H1 (cell line): ENCODE measurements at regions not wholly inside any gene's neighbourhood (a gene's known extent, or its start where the extent isn't known, plus 50 kb on each side); places are given as distances from the start of the nearest gene placed in this dataset.

ENCODE experiments used
- CTCF ChIA-PET: fragments of 300-600 bp; sonication (Branson Sonifier 250); formaldehyde crosslinking; loops from one replicate; lab custom pipeline; 2021; ENCODE audit not compliant: partially characterized antibody; lab: Charles Lee
- POLR2A ChIA-PET: fragments of 300-600 bp; sonication (Branson Sonifier 250); formaldehyde crosslinking; loops from one replicate; lab custom pipeline; 2021; ENCODE audit warnings: inconsistent platforms; ENCODE audit not compliant: partially characterized antibody; lab: Charles Lee
- DNase-seq, 2 experiments: peaks; one replicate each; pipeline versions ENCODE4 v3.0.0 to v3.0.0-alpha.2; 2010 to 2022; ENCODE audit warnings: low spot score in 2 of 2, low read depth in 1 of 2, mixed read lengths in 1 of 2
- FAIRE-seq: peaks from 2 replicates; lab custom pipeline; 2011; peaks lifted over from hg19 to GRCh38; lab: Jason Lieb, UNC
- H2AFZ ChIP-seq: 2 replicates; pipeline ENCODE4 v1.8.1; 2012; ENCODE audit warnings: low read length, inconsistent platforms
- H2AK5ac ChIP-seq: 2 replicates; pipeline ENCODE4 v1.6.1; 2013; ENCODE audit warnings: low read depth, low read length
- H2BK120ac ChIP-seq: replicated peaks from 2 replicates; pipeline ENCODE3; 2013; ENCODE audit warnings: low read depth, low read length, inconsistent platforms
- H2BK12ac ChIP-seq: 2 replicates; pipeline ENCODE4 v1.6.1; 2013; ENCODE audit warnings: low read depth, low read length
- H2BK15ac ChIP-seq: 2 replicates; pipeline ENCODE4 v1.6.1; 2013; ENCODE audit warnings: low read length
- H2BK20ac ChIP-seq: 2 replicates; pipeline ENCODE4 v1.6.1; 2013; ENCODE audit warnings: low read length
- H2BK5ac ChIP-seq: 2 replicates; pipeline ENCODE4 v1.6.1; 2013; ENCODE audit warnings: low read depth, low read length
- H3K14ac ChIP-seq: 2 replicates; pipeline ENCODE4 v1.6.1; 2013; ENCODE audit warnings: inconsistent platforms; ENCODE audit not compliant: insufficient read length
- H3K18ac ChIP-seq: 2 replicates; pipeline ENCODE4 v1.6.1; 2013; ENCODE audit warnings: low read length; ENCODE audit errors: extremely low read depth
- H3K23ac ChIP-seq: 2 replicates; pipeline ENCODE4 v1.6.1; 2013; ENCODE audit warnings: inconsistent platforms; ENCODE audit not compliant: insufficient read length
- H3K23me2 ChIP-seq: 2 replicates; pipeline ENCODE4 v1.6.1; 2013; ENCODE audit warnings: low read depth, low read length
- H3K27ac ChIP-seq: 2 replicates; pipeline ENCODE4 v1.6.1; 2011; ENCODE audit warnings: low read depth, low read length, inconsistent platforms
- H3K27me3 ChIP-seq, 4 experiments: replicated peaks in 1 of 4; 1 replicate in 1 of 4; 2 replicates in 3 of 4; pipeline versions ENCODE4 v1.6.1 to v1.8.1; 2011 to 2013; ENCODE audit warnings: low read length in 3 of 4, mild to moderate bottlenecking in 3 of 4, inconsistent platforms in 2 of 4, mixed read lengths in 2 of 4, moderate library complexity in 1 of 4; ENCODE audit not compliant: control insufficient read depth in 3 of 4, insufficient read depth in 3 of 4; ENCODE audit errors: extremely low read depth in 1 of 4
- H3K36me3 ChIP-seq, 4 experiments: 2 replicates each; pipeline versions ENCODE4 v1.6.1 to v1.8.1; 2011 to 2013; ENCODE audit warnings: mild to moderate bottlenecking in 4 of 4, low read length in 3 of 4, moderate library complexity in 2 of 4, control low read depth in 1 of 4, inconsistent platforms in 1 of 4; ENCODE audit not compliant: insufficient read depth in 4 of 4, control insufficient read depth in 2 of 4
- H3K4ac ChIP-seq: replicated peaks from 2 replicates; pipeline ENCODE3; 2013; ENCODE audit warnings: low read length, low read depth, mixed read lengths, inconsistent platforms; ENCODE audit not compliant: insufficient read length
- H3K4me1 ChIP-seq, 4 experiments: replicated peaks in 1 of 4; 1 replicate in 1 of 4; 2 replicates in 3 of 4; pipeline versions ENCODE4 v1.6.1 to v1.8.1; 2011 to 2013; ENCODE audit warnings: low read length in 3 of 4, inconsistent platforms in 2 of 4, mixed read lengths in 1 of 4; ENCODE audit not compliant: insufficient read depth in 4 of 4, control insufficient read depth in 3 of 4
- H3K4me2 ChIP-seq, 2 experiments: 2 replicates each; pipeline versions ENCODE4 v1.6.1 to v1.8.1; 2011 to 2013; ENCODE audit warnings: low read depth in 2 of 2, low read length in 2 of 2, control low read depth in 1 of 2, inconsistent platforms in 1 of 2, mild to moderate bottlenecking in 1 of 2; ENCODE audit not compliant: insufficient read depth in 1 of 2
- H3K4me3 ChIP-seq, 4 experiments: fragments of 200-600, 300-600 bp in 1 of 4; sonication (generic), shearing (Covaris generic), sonication (Bioruptor Twin) in 1 of 4; 2 replicates each; pipeline versions ENCODE4 v1.5.1 to v1.8.1; 2011 to 2016; ENCODE audit warnings: low read length in 4 of 4, low read depth in 3 of 4, control low read depth in 2 of 4, inconsistent platforms in 2 of 4, mild to moderate bottlenecking in 2 of 4, mixed read lengths in 1 of 4, moderate library complexity in 1 of 4; ENCODE audit not compliant: insufficient read depth in 2 of 4; ENCODE audit errors: extremely low read depth in 1 of 4
- H3K56ac ChIP-seq: replicated peaks from 2 replicates; pipeline ENCODE3; 2013; ENCODE audit warnings: low read depth, mild to moderate bottlenecking, mixed read lengths, low read length, inconsistent platforms; ENCODE audit not compliant: insufficient read length
- H3K79me1 ChIP-seq: 2 replicates; pipeline ENCODE4 v1.6.1; 2013; ENCODE audit warnings: low read depth, low read length, control low read depth
- H3K79me2 ChIP-seq, 2 experiments: 2 replicates each; pipeline versions ENCODE4 v1.6.1 to v1.8.1; 2012 to 2013; ENCODE audit warnings: low read length in 2 of 2, mild to moderate bottlenecking in 2 of 2, inconsistent platforms in 1 of 2; ENCODE audit not compliant: insufficient read depth in 2 of 2, control insufficient read depth in 1 of 2
- H3K9ac ChIP-seq, 4 experiments: replicated peaks in 1 of 4; 1 replicate in 1 of 4; 2 replicates in 3 of 4; pipeline versions ENCODE4 v1.6.1 to v1.8.1; 2011 to 2013; ENCODE audit warnings: low read depth in 3 of 4, low read length in 3 of 4, control low read depth in 2 of 4, mild to moderate bottlenecking in 2 of 4, moderate library complexity in 2 of 4, inconsistent platforms in 1 of 4; ENCODE audit errors: extremely low read depth in 1 of 4
- H3K9me3 ChIP-seq, 2 experiments: 2 replicates each; pipeline versions ENCODE4 v1.6.1 to v1.8.1; 2012 to 2013; ENCODE audit warnings: mild to moderate bottlenecking in 2 of 2, moderate library complexity in 2 of 2, control low read depth in 1 of 2, inconsistent platforms in 1 of 2, low read depth in 1 of 2, low read length in 1 of 2, mixed read lengths in 1 of 2; ENCODE audit not compliant: insufficient read depth in 2 of 2
- H4K20me1 ChIP-seq, 2 experiments: replicated peaks in 1 of 2; 2 replicates each; pipeline versions ENCODE3 to v1.8.1; 2011 to 2013; ENCODE audit warnings: inconsistent platforms in 2 of 2, low read length in 2 of 2, mild to moderate bottlenecking in 1 of 2; ENCODE audit not compliant: insufficient read depth in 2 of 2, control insufficient read depth in 1 of 2
- H4K5ac ChIP-seq: 2 replicates; pipeline ENCODE4 v1.6.1; 2013; ENCODE audit warnings: low read length, low read depth, mixed read lengths, inconsistent platforms; ENCODE audit not compliant: insufficient read length
- H4K8ac ChIP-seq: 2 replicates; pipeline ENCODE4 v1.8.0; 2013; ENCODE audit warnings: mild to moderate bottlenecking, moderate library complexity, low read length, inconsistent platforms; ENCODE audit not compliant: insufficient read depth; ENCODE audit errors: extremely low read depth
- H4K91ac ChIP-seq: replicated peaks from 2 replicates; pipeline ENCODE3; 2013; ENCODE audit warnings: low read length, mixed read lengths, inconsistent platforms; ENCODE audit not compliant: insufficient read length
- NANOG ChIP-seq: IDR thresholded peaks from 2 replicates; pipeline ENCODE4 v1.6.1; 2011; ENCODE audit warnings: low read length, low read depth, mild to moderate bottlenecking, inconsistent platforms; ENCODE audit not compliant: insufficient read depth, poor library complexity, severe bottlenecking
- SUZ12 ChIP-seq: fragments of 200-600 bp; sonication (generic); IDR thresholded peaks from 2 replicates; pipeline ENCODE4 v1.6.1; 2012; ENCODE audit warnings: mild to moderate bottlenecking, inconsistent platforms, low read length, moderate library complexity, mixed read lengths
- ZNF274 ChIP-seq: IDR thresholded peaks from 2 replicates; pipeline ENCODE4 v1.7.0; 2012; ENCODE audit warnings: low read length, borderline replicate concordance; ENCODE audit errors: extremely low read depth

GRCh38 chr14:26132061-26132645, 465.7 kb downstream of the NOVA1 start:
- no peak overlapping the region for H2AK5ac ChIP-seq
- H3K27me3 ChIP-seq: no peaks in the 10 kb centered on the region
- H3K4me1 ChIP-seq: no peaks in the 10 kb centered on the region; a peak in 1 of 7 replicates
- no peak overlapping the region for H3K4ac ChIP-seq
- no peak overlapping the region for H3K56ac ChIP-seq
- no peak overlapping the region for H2BK5ac ChIP-seq
- no peaks in the 10 kb centered on the region for H3K79me2 ChIP-seq
- CTCF ChIA-PET: interaction anchor here (0.7 kb wide), 1 partner anchor 145 kb away, joined by 3 read pairs; no protein-coding TSS in a partner anchor
- no peaks in the 10 kb centered on the region for H3K36me3 ChIP-seq
- H2BK20ac ChIP-seq: no peak overlapping the region
- no peak overlapping the region for H4K8ac ChIP-seq
- H3K9me3 ChIP-seq: 0 out of 4 replicates have a peak, but pooled peaks cover 0 to 3% of the 10 kb centered on the region in 2 experiments
- no peak overlapping the region for H3K18ac ChIP-seq
- H4K91ac ChIP-seq: no peak overlapping the region
- H3K23me2 ChIP-seq: peaks cover 1% of the 10 kb centered on the region; the same call in 1 of the 2 replicates
- no peak overlapping the region for H2BK15ac ChIP-seq
- no peak overlapping the region for H2BK120ac ChIP-seq
- H2AFZ ChIP-seq: no peak overlapping the region
- DNase-seq (no peak), FAIRE-seq (no peak)
- no peak overlapping the region for H3K9ac ChIP-seq
- H3K4me2 ChIP-seq: no peak overlapping the region
- POLR2A ChIA-PET: no interaction called here
- H3K27ac ChIP-seq: no peak overlapping the region
- H4K5ac ChIP-seq: no peak overlapping the region
- no peak overlapping the region for H2BK12ac ChIP-seq
- H3K23ac ChIP-seq: no peak overlapping the region
- no peaks in the 10 kb centered on the region for H4K20me1 ChIP-seq
- no peak overlapping the region for H3K14ac ChIP-seq
- no peak overlapping the region for H3K4me3 ChIP-seq
- H3K79me1 ChIP-seq: no peaks in the 10 kb centered on the region
- TF ChIP-seq NANOG: no peak
- no peak for TF ChIP-seq ZNF274
- no peak for TF ChIP-seq SUZ12
